Nephron progenitor cell (in vitro differentiated cells): ENCODE measurements at regions not wholly inside any gene's neighbourhood (a gene's known extent, or its start where the extent isn't known, plus 50 kb on each side); places are given as distances from the start of the nearest gene placed in this dataset.

Source experiments
- DNase-seq: peaks from one replicate; pipeline ENCODE4 v3.0.0; 2021
- H3K27ac Mint-ChIP-seq: 2 replicates; pipeline ENCODE4 v1.8.0; 2021; ENCODE audit warnings: mild to moderate bottlenecking, moderate library complexity, mixed read lengths
- H3K27me3 Mint-ChIP-seq: 2 replicates; pipeline ENCODE4 v1.8.0; 2021; ENCODE audit warnings: mild to moderate bottlenecking, low read depth, mixed read lengths; ENCODE audit not compliant: poor library complexity
- H3K36me3 Mint-ChIP-seq: 2 replicates; pipeline ENCODE4 v1.8.0; 2021; ENCODE audit warnings: low read depth, mixed read lengths
- H3K4me1 Mint-ChIP-seq: 2 replicates; pipeline ENCODE4 v1.8.0; 2021; ENCODE audit warnings: mixed read lengths
- H3K4me3 Mint-ChIP-seq: 2 replicates; pipeline ENCODE4 v1.8.0; 2021; ENCODE audit warnings: mild to moderate bottlenecking, moderate library complexity, mixed read lengths
- H3K9me3 Mint-ChIP-seq: 2 replicates; pipeline ENCODE4 v1.8.0; 2021; ENCODE audit warnings: mild to moderate bottlenecking, moderate library complexity, mixed read lengths
- TF ChIP-seq, protein P1 (sequence below): fragments of 200-600 bp; sonication (generic); IDR thresholded peaks from 2 replicates; pipeline ENCODE4 v1.5.0; 2021; ENCODE audit warnings: antibody characterized with exemption

DNA sequence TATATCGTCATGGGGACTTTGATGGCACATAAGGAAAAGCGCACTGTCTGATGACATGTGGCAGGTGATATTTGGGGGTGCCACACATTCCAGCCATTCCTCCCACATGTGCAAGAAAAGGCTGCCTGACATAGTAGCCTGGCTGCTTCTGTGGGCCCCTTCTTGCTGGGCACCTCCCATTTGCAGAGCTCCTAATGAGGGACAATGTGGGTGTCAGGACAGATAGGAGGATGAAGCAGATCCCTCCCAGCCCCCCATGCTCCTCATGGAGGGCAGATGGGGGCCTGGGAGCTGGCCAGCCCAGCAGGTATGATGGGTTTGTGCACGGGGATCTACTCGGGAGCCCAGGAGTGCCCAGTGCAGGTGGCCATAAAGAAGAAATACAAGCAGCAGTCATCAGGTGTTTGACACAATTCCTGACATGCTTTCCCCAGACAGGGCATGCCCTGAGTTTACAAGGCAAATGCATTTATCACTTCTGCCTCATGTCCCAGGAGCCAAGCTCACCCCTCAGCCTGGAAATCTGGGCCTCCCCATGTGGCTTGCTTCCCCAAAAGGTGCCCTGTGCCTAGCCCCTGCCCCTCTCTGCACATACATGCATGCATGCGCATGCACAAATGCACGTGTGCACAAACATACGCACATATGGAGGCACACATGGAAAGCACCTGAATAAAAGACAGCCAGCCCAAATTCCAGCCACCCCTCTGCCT lies 260.6 kb upstream of the RPL38 start:
- peaks cover 4% of the 10 kb centered on the region for H3K9me3 Mint-ChIP-seq
- peaks cover 39% of the 10 kb centered on the region for H3K27me3 Mint-ChIP-seq
- DNase-seq, result no peak
- TF ChIP-seq, protein P1, sequence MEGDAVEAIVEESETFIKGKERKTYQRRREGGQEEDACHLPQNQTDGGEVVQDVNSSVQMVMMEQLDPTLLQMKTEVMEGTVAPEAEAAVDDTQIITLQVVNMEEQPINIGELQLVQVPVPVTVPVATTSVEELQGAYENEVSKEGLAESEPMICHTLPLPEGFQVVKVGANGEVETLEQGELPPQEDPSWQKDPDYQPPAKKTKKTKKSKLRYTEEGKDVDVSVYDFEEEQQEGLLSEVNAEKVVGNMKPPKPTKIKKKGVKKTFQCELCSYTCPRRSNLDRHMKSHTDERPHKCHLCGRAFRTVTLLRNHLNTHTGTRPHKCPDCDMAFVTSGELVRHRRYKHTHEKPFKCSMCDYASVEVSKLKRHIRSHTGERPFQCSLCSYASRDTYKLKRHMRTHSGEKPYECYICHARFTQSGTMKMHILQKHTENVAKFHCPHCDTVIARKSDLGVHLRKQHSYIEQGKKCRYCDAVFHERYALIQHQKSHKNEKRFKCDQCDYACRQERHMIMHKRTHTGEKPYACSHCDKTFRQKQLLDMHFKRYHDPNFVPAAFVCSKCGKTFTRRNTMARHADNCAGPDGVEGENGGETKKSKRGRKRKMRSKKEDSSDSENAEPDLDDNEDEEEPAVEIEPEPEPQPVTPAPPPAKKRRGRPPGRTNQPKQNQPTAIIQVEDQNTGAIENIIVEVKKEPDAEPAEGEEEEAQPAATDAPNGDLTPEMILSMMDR, result no peak
- no peak overlapping the region for H3K27ac Mint-ChIP-seq
- no peak overlapping the region for H3K4me3 Mint-ChIP-seq
- no peaks in the 10 kb centered on the region for H3K36me3 Mint-ChIP-seq
- H3K4me1 Mint-ChIP-seq, result peaks cover 14% of the 10 kb centered on the region

DNA sequence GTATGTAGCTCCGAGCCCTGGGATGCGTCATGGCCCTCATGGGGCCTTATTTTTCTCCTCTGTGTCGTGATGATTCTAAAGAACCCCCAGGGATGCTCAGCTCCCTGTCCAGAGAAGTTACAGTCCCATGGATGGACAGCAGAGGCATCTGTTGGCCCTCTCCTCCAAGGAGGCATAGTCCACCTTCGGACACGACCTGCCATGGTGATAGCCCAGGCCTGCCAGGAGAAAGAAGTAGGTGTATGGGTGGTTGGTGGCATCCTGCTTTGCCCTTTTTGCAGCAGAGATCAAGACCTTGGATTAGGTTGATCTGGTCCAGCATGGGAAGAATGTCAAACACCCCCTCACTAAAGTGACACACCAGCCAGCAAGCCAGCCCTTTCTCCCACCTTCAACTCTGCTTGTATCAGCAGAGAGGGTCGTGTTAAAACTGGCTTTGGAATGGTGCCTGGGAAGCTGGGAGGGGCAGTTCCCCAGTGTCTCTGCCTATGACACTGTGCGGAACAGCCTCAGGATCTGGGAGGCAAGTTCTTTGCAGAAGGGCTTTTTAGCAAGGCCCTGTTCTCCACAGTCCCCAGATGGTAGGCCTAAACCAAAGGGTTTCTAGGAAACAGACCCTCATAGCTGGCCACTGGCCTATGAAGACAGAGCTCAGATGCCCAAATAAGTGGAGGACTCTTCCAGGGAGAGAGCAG lies 259.9 kb upstream of the RPL38 start:
- TF ChIP-seq, protein P1, result no peak
- Mint-ChIP-seq H3K9me3 (peaks cover 6% of the 10 kb centered on the region), H3K4me3 (no peak overlapping the region), H3K27ac (no peak overlapping the region), H3K36me3 (no peaks in the 10 kb centered on the region), H3K27me3 (peaks cover 41% of the 10 kb centered on the region), H3K4me1 (peaks cover 14% of the 10 kb centered on the region)
- DNase-seq, result no peak

DNA sequence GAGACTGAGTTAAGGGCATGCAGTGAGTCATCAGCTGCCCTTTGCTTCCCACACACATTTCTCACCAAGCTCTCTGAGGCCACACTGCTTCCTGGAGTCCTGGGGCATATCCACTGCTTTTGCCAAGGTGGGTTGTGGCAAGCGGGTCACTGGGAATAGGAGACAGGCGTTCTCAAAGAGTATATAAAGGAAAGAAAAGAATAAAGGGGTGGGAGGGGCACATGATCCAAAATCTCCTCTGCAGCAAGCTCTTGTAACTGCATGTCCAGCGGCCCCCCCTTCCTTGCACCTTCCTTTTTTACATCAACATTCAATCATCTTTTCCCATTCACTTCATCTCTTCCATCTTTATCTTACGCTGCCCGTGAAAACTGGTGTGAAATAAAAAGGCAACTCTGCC lies 259.1 kb upstream of the RPL38 start:
- TF ChIP-seq, protein P1, result no peak
- peaks cover 14% of the 10 kb centered on the region for H3K4me1 Mint-ChIP-seq
- peaks cover 6% of the 10 kb centered on the region for H3K9me3 Mint-ChIP-seq
- no peak overlapping the region for H3K27ac Mint-ChIP-seq
- no peaks in the 10 kb centered on the region for H3K36me3 Mint-ChIP-seq
- H3K27me3 Mint-ChIP-seq, result peaks cover 41% of the 10 kb centered on the region
- no peak overlapping the region for H3K4me3 Mint-ChIP-seq
- DNase-seq, result no peak

DNA sequence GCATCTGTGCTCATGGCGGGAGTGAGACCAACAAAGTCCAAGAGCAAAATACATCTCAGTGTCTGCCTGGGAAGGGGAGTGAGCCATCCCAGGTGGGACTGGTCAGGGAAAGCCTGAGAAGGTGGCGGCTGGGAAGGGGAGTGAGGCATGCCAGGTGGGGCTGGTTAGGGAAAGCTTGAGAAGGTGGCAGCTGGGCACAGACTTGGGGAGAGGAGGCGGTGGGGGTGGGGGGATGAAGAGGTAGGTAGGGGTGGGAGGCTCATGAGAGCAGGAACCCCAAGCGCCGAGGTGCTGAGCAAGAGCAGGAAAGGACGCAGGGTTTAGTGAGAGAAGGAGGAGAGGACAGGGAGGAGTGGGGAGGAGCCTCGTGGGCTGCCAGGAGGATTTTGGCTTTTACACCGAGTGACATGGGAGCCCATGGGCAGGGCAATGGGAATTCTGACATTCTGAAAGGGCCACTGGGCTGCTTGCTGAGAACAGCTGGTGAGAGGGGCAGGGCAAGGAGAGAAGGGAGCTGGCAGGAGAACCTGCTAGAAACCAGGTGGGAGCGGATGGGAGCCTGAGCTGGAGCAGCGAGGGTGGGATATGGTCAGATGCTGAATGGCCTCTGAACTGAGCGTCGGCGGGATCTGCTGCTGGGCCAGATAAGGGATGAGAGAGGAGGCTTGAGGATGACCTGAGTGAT lies 256.1 kb upstream of the RPL38 start:
- Mint-ChIP-seq H3K4me3 (no peak overlapping the region), H3K27me3 (peaks cover 46% of the 10 kb centered on the region), H3K9me3 (peaks cover 6% of the 10 kb centered on the region), H3K27ac (peak overlapping the region; percentile 64), H3K4me1 (peaks cover 15% of the 10 kb centered on the region), H3K36me3 (no peaks in the 10 kb centered on the region)
- TF ChIP-seq, protein P1, result no peak
- DNase-seq, result no peak

DNA sequence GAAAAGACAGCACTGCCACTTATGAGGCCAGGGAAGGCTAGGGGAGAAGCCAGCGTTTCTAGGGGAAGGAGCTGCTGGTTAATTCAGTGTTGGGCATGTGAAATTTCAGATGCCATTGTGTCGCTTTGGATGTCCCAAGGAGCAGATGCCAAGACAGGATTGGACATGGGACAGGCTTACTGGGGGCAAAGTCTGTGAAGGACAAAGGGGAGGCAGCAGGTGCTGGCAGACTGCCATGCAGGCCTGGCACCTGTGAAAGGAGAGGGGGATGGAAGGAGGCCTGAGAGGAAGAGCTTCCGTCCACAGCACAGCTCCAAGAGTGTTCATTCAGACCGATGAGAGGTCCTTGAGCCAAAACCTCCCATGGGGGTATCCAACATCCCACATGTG lies 255.5 kb upstream of the RPL38 start:
- peaks cover 6% of the 10 kb centered on the region for H3K9me3 Mint-ChIP-seq
- H3K4me1 Mint-ChIP-seq, result peaks cover 15% of the 10 kb centered on the region
- no peak for DNase-seq
- TF ChIP-seq, protein P1, result no peak
- peaks cover 42% of the 10 kb centered on the region for H3K27me3 Mint-ChIP-seq
- H3K27ac Mint-ChIP-seq, result no peak overlapping the region
- no peak overlapping the region for H3K4me3 Mint-ChIP-seq
- no peaks in the 10 kb centered on the region for H3K36me3 Mint-ChIP-seq
